ENCODE measurements at regions not wholly inside any gene's neighbourhood (a gene's known extent, or its start where the extent isn't known, plus 50 kb on each side); places are given as distances from the start of the nearest gene placed in this dataset.
"Not testable (repeated sequence)": the region's sequence is repeated elsewhere in the genome, so short reads cannot be mapped to it uniquely, and the experiment has no call there.

GRCh38 chr11:11206484-11206883, 146.6 kb downstream of the CSNK2A3 start:
- in situ Hi-C loops (cut with MboI; ENCODE audit: low pct_unique_long_range_greater_than_20kb in 2 of 9, low sequenced_read_pairs in 9 of 9, unreplicated experiment in 9 of 9) = no loop called here
- no peak overlapping the region for H3K4me3 ChIP-seq
- 27 to 100% (median 90%) methylated on average over 1 to 4 of the region's 7 CpGs; no CpG with 5 or more reads in 2 of the 10 experiments for WGBS, 10 experiments
- ATAC-seq (replicated peaks in 6 of 8) = no peak
- no peaks in the 10 kb centered on the region for H3K4me1 ChIP-seq (replicated peaks in 1 of 2)
- H3K27ac ChIP-seq = no peak overlapping the region

- Histone ChIP-seq H3K27ac (no peak overlapping the region), H3K4me1 (replicated peaks in 1 of 2) (no peaks in the 10 kb centered on the region), H3K4me3 (no peak overlapping the region)
- no peak for ATAC-seq (replicated peaks in 6 of 8)
- WGBS, 10 experiments = 0 to 100% (median 43%) methylated on average over 1 to 2 of the region's 2 CpGs; no CpG with 5 or more reads in 2 of the 10 experiments
- in situ Hi-C loops (cut with MboI; ENCODE audit: low pct_unique_long_range_greater_than_20kb in 2 of 9, low sequenced_read_pairs in 9 of 9, unreplicated experiment in 9 of 9) = no loop called here
These were observed 150.2 kb downstream of the CSNK2A3 start for GRCh38 chr11:11202885-11203284.

GRCh38 chr11:11201302-11201701, 151.7 kb downstream of the CSNK2A3 start:
- WGBS, 10 experiments = 0 to 94% (median 30%) methylated on average over 1 to 2 of the region's 4 CpGs; no CpG with 5 or more reads in 5 of the 10 experiments
- in situ Hi-C loops (cut with MboI; ENCODE audit: low pct_unique_long_range_greater_than_20kb in 2 of 9, low sequenced_read_pairs in 9 of 9, unreplicated experiment in 9 of 9); H3K27ac ChIP-seq; H3K4me1 ChIP-seq (replicated peaks in 1 of 2); H3K4me3 ChIP-seq: not testable (repeated sequence)
- ATAC-seq (replicated peaks in 6 of 8) = peak in 4 of 8 experiments; percentile 43 to 74 (median 64)

GRCh38 chr11:11192541-11192940, 160.5 kb downstream of the CSNK2A3 start:
- in situ Hi-C loops (cut with MboI; ENCODE audit: low pct_unique_long_range_greater_than_20kb in 2 of 9, low sequenced_read_pairs in 9 of 9, unreplicated experiment in 9 of 9) = no loop called here
- Histone ChIP-seq H3K4me3 (no peak overlapping the region), H3K27ac (no peak overlapping the region), H3K4me1 (replicated peaks in 1 of 2) (no peaks in the 10 kb centered on the region)
- 4 to 100% (median 85%) methylated on average over 1 to 3 of the region's 3 CpGs for WGBS, 10 experiments
- ATAC-seq (replicated peaks in 6 of 8) = no peak

GRCh38 chr11:11189506-11189905, 163.5 kb downstream of the CSNK2A3 start:
- ATAC-seq (replicated peaks in 6 of 8) = no peak
- no peak overlapping the region for H3K4me3 ChIP-seq
- H3K4me1 ChIP-seq (replicated peaks in 1 of 2) = no peaks in the 10 kb centered on the region
- in situ Hi-C loops (cut with MboI; ENCODE audit: low pct_unique_long_range_greater_than_20kb in 2 of 9, low sequenced_read_pairs in 9 of 9, unreplicated experiment in 9 of 9) = no loop called here
- 18 to 80% (median 57%) methylated on average over 1 to 3 of the region's 3 CpGs; no CpG with 5 or more reads in 2 of the 10 experiments for WGBS, 10 experiments
- no peak overlapping the region for H3K27ac ChIP-seq

- Histone ChIP-seq H3K4me1 (replicated peaks in 1 of 2) (no peaks in the 10 kb centered on the region), H3K4me3 (no peak overlapping the region), H3K27ac (no peak overlapping the region)
- ATAC-seq (replicated peaks in 6 of 8) = no peak
- 38 to 89% (median 70%) methylated on average over 2 to 5 of the region's 5 CpGs for WGBS, 10 experiments
- in situ Hi-C loops (cut with MboI; ENCODE audit: low pct_unique_long_range_greater_than_20kb in 2 of 9, low sequenced_read_pairs in 9 of 9, unreplicated experiment in 9 of 9) = no loop called here
These were observed 166.8 kb downstream of the CSNK2A3 start for GRCh38 chr11:11186249-11186648.

GRCh38 chr11:11182261-11182660, 170.8 kb downstream of the CSNK2A3 start:
- H3K4me1 ChIP-seq (replicated peaks in 1 of 2) = peaks cover 6 to 12% of the 10 kb centered on the region in 2 donors
- no peak overlapping the region for H3K4me3 ChIP-seq
- 20 to 100% (median 84%) methylated on average over 1 to 13 of the region's 14 CpGs; no CpG with 5 or more reads in 1 of the 10 experiments for WGBS, 10 experiments
- ATAC-seq (replicated peaks in 6 of 8) = peak in 1 of 8 experiments; percentile 17
- H3K27ac ChIP-seq = no peak overlapping the region
- in situ Hi-C loops (cut with MboI; ENCODE audit: low pct_unique_long_range_greater_than_20kb in 2 of 9, low sequenced_read_pairs in 9 of 9, unreplicated experiment in 9 of 9) = no loop called here

- peak; percentile 96 to 100 (median 99) for ATAC-seq (replicated peaks in 6 of 8)
- 0 to 80% (median 49%) methylated on average over 1 to 2 of the region's 3 CpGs; no CpG with 5 or more reads in 3 of the 10 experiments for WGBS, 10 experiments
- in situ Hi-C loops (cut with MboI; ENCODE audit: low pct_unique_long_range_greater_than_20kb in 2 of 9, low sequenced_read_pairs in 9 of 9, unreplicated experiment in 9 of 9) = no loop called here
- peaks cover 6 to 12% of the 10 kb centered on the region in 2 donors for H3K4me1 ChIP-seq (replicated peaks in 1 of 2)
- H3K27ac ChIP-seq = no peak overlapping the region
- no peak overlapping the region for H3K4me3 ChIP-seq
These were observed 174.1 kb downstream of the CSNK2A3 start for GRCh38 chr11:11178671-11179638.

GRCh38 chr11:11177156-11177808, 175.8 kb downstream of the CSNK2A3 start:
- Histone ChIP-seq H3K27ac (no peak overlapping the region), H3K4me3 (no peak overlapping the region), H3K4me1 (replicated peaks in 1 of 2) (peaks cover 6 to 12% of the 10 kb centered on the region in 2 donors)
- WGBS, 10 experiments = 25 to 100% (median 84%) methylated on average over 1 to 5 of the region's 7 CpGs; no CpG with 5 or more reads in 3 of the 10 experiments
- in situ Hi-C loops (cut with MboI; ENCODE audit: low pct_unique_long_range_greater_than_20kb in 2 of 9, low sequenced_read_pairs in 9 of 9, unreplicated experiment in 9 of 9) = no loop called here
- ATAC-seq (replicated peaks in 6 of 8) = peak in 2 of 8 experiments; percentile 21 to 30

GRCh38 chr11:11173316-11174025, 179.6 kb downstream of the CSNK2A3 start:
- no peak overlapping the region for H3K27ac ChIP-seq
- H3K4me1 ChIP-seq (replicated peaks in 1 of 2) = no peaks in the 10 kb centered on the region
- WGBS, 10 experiments = 67 to 83% (median 80%) methylated on average over 1 of the region's 2 CpGs; no CpG with 5 or more reads in 7 of the 10 experiments
- in situ Hi-C loops (cut with MboI; ENCODE audit: low pct_unique_long_range_greater_than_20kb in 2 of 9, low sequenced_read_pairs in 9 of 9, unreplicated experiment in 9 of 9) = loop anchor here in 1 of 9 experiments (25.0 kb wide), 1 partner anchor 136 kb away; no protein-coding TSS in a partner anchor
- ATAC-seq (replicated peaks in 6 of 8) = peak in 1 of 8 experiments; percentile 21
- no peak overlapping the region for H3K4me3 ChIP-seq

GRCh38 chr11:11171854-11172253, 181.2 kb downstream of the CSNK2A3 start:
- no peak overlapping the region for H3K4me3 ChIP-seq
- no peak overlapping the region for H3K27ac ChIP-seq
- no peaks in the 10 kb centered on the region for H3K4me1 ChIP-seq (replicated peaks in 1 of 2)
- peak in 1 of 8 experiments; percentile 23 for ATAC-seq (replicated peaks in 6 of 8)
- in situ Hi-C loops (cut with MboI; ENCODE audit: low pct_unique_long_range_greater_than_20kb in 2 of 9, low sequenced_read_pairs in 9 of 9, unreplicated experiment in 9 of 9) = loop anchor here in 1 of 9 experiments (25.0 kb wide), 1 partner anchor 135 kb away; no protein-coding TSS in a partner anchor
- WGBS, 10 experiments = 86 to 100% (median 94%) methylated on average over 1 of the region's 1 CpG; no CpG with 5 or more reads in 6 of the 10 experiments

- no peak overlapping the region for H3K27ac ChIP-seq
- WGBS, 10 experiments = 40 to 86% (median 56%) methylated on average over 1 to 2 of the region's 3 CpGs; no CpG with 5 or more reads in 4 of the 10 experiments
- peak in 3 of 8 experiments; percentile 81 to 96 (median 91) for ATAC-seq (replicated peaks in 6 of 8)
- no peaks in the 10 kb centered on the region for H3K4me1 ChIP-seq (replicated peaks in 1 of 2)
- in situ Hi-C loops (cut with MboI; ENCODE audit: low pct_unique_long_range_greater_than_20kb in 2 of 9, low sequenced_read_pairs in 9 of 9, unreplicated experiment in 9 of 9) = loop anchor here in 1 of 9 experiments (25.0 kb wide), 1 partner anchor 134 kb away; no protein-coding TSS in a partner anchor
- H3K4me3 ChIP-seq = no peak overlapping the region
These were observed 181.8 kb downstream of the CSNK2A3 start for GRCh38 chr11:11171285-11171684.
